ENCODE measurements at regions not wholly inside any gene's neighbourhood (a gene's known extent, or its start where the extent isn't known, plus 50 kb on each side); places are given as distances from the start of the nearest gene placed in this dataset.

- Histone ChIP-seq H2AFZ (no peak overlapping the region), H3K9me2 (ENCODE audit: insufficient read depth) (no peaks in the 10 kb centered on the region), H3K4me1 (replicated peaks; ENCODE audit: insufficient read depth) (no peaks in the 10 kb centered on the region), H3K4me3 (no peak overlapping the region), H3K27ac (no peak overlapping the region), H3K27me3 (ENCODE audit: insufficient read depth, low read depth) (peaks cover 12% of the 10 kb centered on the region), H3K4me2 (no peak overlapping the region), H3K36me3 (ENCODE audit: low read depth) (no peaks in the 10 kb centered on the region), H4K20me1 (ENCODE audit: insufficient read depth) (no peaks in the 10 kb centered on the region), H3F3A (ENCODE audit: insufficient read depth, low read depth) (no peaks in the 10 kb centered on the region), H3K9me3 (ENCODE audit: insufficient read depth, low read depth) (no peaks in the 10 kb centered on the region), H3K79me2 (ENCODE audit: low read depth) (no peaks in the 10 kb centered on the region)
- TF ChIP-seq CTCF (conservative IDR thresholded peaks at IDR 0.05) (no peak), EZH2 (IDR thresholded peaks at IDR 0.05; ENCODE audit: low read depth) (no peak)
- intact Hi-C loops (cut with micrococcal nuclease; ENCODE audit: unreplicated experiment): no loop called here
- ChIA-PET POLR2A (ENCODE audit: unreplicated experiment) (no interaction called here), CTCF (no interaction called here)
- BruUV-seq (replicated peaks): no TSS peak
- no peak for DNase-seq
These were observed 181.3 kb downstream of the IGLL1 start for GRCh38 chr22:23398701-23399366.

- TF ChIP-seq EZH2 (IDR thresholded peaks at IDR 0.05; ENCODE audit: low read depth) (no peak), CTCF (conservative IDR thresholded peaks at IDR 0.05) (no peak)
- no peak for DNase-seq
- H3K9me3 ChIP-seq (ENCODE audit: insufficient read depth, low read depth): no peaks in the 10 kb centered on the region
- POLR2A ChIA-PET (ENCODE audit: unreplicated experiment): no interaction called here
- H3K4me3 ChIP-seq: no peak overlapping the region
- intact Hi-C loops (cut with micrococcal nuclease; ENCODE audit: unreplicated experiment): no loop called here
- H3K9me2 ChIP-seq (ENCODE audit: insufficient read depth): no peaks in the 10 kb centered on the region
- no TSS peak for BruUV-seq (replicated peaks)
- peaks cover 12% of the 10 kb centered on the region for H3K27me3 ChIP-seq (ENCODE audit: insufficient read depth, low read depth)
- no peak overlapping the region for H3K27ac ChIP-seq
- H3K36me3 ChIP-seq (ENCODE audit: low read depth): no peaks in the 10 kb centered on the region
- H2AFZ ChIP-seq: no peak overlapping the region
- no peaks in the 10 kb centered on the region for H3K4me1 ChIP-seq (replicated peaks; ENCODE audit: insufficient read depth)
- no peak overlapping the region for H3K4me2 ChIP-seq
- CTCF ChIA-PET: no interaction called here
- H3F3A ChIP-seq (ENCODE audit: insufficient read depth, low read depth): no peaks in the 10 kb centered on the region
- H3K79me2 ChIP-seq (ENCODE audit: low read depth): no peaks in the 10 kb centered on the region
- H4K20me1 ChIP-seq (ENCODE audit: insufficient read depth): no peaks in the 10 kb centered on the region
These were observed 182.2 kb downstream of the IGLL1 start for GRCh38 chr22:23397613-23398567.

GRCh38 chr22:23397008-23397612, 183.0 kb downstream of the IGLL1 start:
- Histone ChIP-seq H3K27ac (no peak overlapping the region), H3K27me3 (ENCODE audit: insufficient read depth, low read depth) (peaks cover 12% of the 10 kb centered on the region), H3K79me2 (ENCODE audit: low read depth) (no peaks in the 10 kb centered on the region), H3K4me2 (no peak overlapping the region), H3K9me2 (ENCODE audit: insufficient read depth) (no peaks in the 10 kb centered on the region), H3K4me3 (no peak overlapping the region), H2AFZ (no peak overlapping the region), H3K4me1 (replicated peaks; ENCODE audit: insufficient read depth) (no peaks in the 10 kb centered on the region), H3F3A (ENCODE audit: insufficient read depth, low read depth) (no peaks in the 10 kb centered on the region), H3K9me3 (ENCODE audit: insufficient read depth, low read depth) (no peaks in the 10 kb centered on the region), H4K20me1 (ENCODE audit: insufficient read depth) (no peaks in the 10 kb centered on the region), H3K36me3 (ENCODE audit: low read depth) (no peaks in the 10 kb centered on the region)
- no peak for TF ChIP-seq EZH2 (IDR thresholded peaks at IDR 0.05; ENCODE audit: low read depth)
- TF ChIP-seq CTCF (conservative IDR thresholded peaks at IDR 0.05): no peak
- intact Hi-C loops (cut with micrococcal nuclease; ENCODE audit: unreplicated experiment): no loop called here
- ChIA-PET CTCF (no interaction called here), POLR2A (ENCODE audit: unreplicated experiment) (no interaction called here)
- DNase-seq: no peak
- BruUV-seq (replicated peaks): no TSS peak

Measured in PC-9 (cell line).